ENCODE measurements at regions not wholly inside any gene's neighbourhood (a gene's known extent, or its start where the extent isn't known, plus 50 kb on each side); places are given as distances from the start of the nearest gene placed in this dataset.
"Not testable (repeated sequence)": the region's sequence is repeated elsewhere in the genome, so short reads cannot be mapped to it uniquely, and the experiment has no call there.

- not testable (repeated sequence) for TF ChIP-seq REST (IDR thresholded peaks at IDR 0.05; ENCODE audit: low read depth, low read length); EP300 (IDR thresholded peaks at IDR 0.05; ENCODE audit: borderline replicate concordance in 1 of 2, control insufficient read depth in 1 of 2, low read depth in 2 of 2, low read length in 2 of 2); SIX5 (IDR thresholded peaks at IDR 0.05; ENCODE audit: low read depth, low read length, severe bottlenecking)
Measured at GRCh38 chr20:30900080-30900719, 357.3 kb upstream of the DEFB115 start.

Measured in GM12878 (cell line).